Stomach (tissue), 4 donors: ENCODE measurements at regions not wholly inside any gene's neighbourhood (a gene's known extent, or its start where the extent isn't known, plus 50 kb on each side); places are given as distances from the start of the nearest gene placed in this dataset.
A peak's percentile ranks its signal among the peaks of the same experiment; 100 is the strongest.

Source experiments
- CTCF ChIP-seq, 7 experiments: fragments of 450-650 bp in 4 of 7; fragments of 200-600 bp in 3 of 7; sonication (generic) in 3 of 7; IDR thresholded peaks; one replicate each; pipeline ENCODE4 v1.5.1; 2016 to 2019; ENCODE audit warnings: antibody characterized with exemption in 7 of 7, control low read depth in 2 of 7, mild to moderate bottlenecking in 1 of 7
- EP300 ChIP-seq: sonication (generic); formaldehyde crosslinking; IDR thresholded peaks from one replicate; pipeline ENCODE4 v1.6.1; 2017; ENCODE audit warnings: antibody characterized with exemption
- POLR2A ChIP-seq, 4 donors: fragments of 450-650 bp; IDR thresholded peaks; one replicate each; pipeline ENCODE4 v1.6.1; 2016; ENCODE audit warnings: antibody characterized with exemption in 4 of 4, control low read depth in 2 of 4, mild to moderate bottlenecking in 1 of 4, moderate library complexity in 1 of 4
- POLR2AphosphoS5 ChIP-seq, 3 donors: sonication (generic); formaldehyde crosslinking; IDR thresholded peaks; one replicate each; pipeline ENCODE4 v1.6.1; 2016; ENCODE audit warnings: antibody characterized with exemption in 3 of 3

GRCh38 chrX:7252013-7252610, 104.2 kb upstream of the PUDP start:
- TF ChIP-seq EP300: no peak
- TF ChIP-seq CTCF (IDR thresholded peaks at IDR 0.05): no peak
- no peak for TF ChIP-seq POLR2A (IDR thresholded peaks at IDR 0.05)
- peak in 1 of 3 donors; percentile 49 for TF ChIP-seq POLR2AphosphoS5 (IDR thresholded peaks at IDR 0.05)
